Astrocyte (in vitro differentiated cells and primary cell): ENCODE measurements at regions not wholly inside any gene's neighbourhood (a gene's known extent, or its start where the extent isn't known, plus 50 kb on each side); places are given as distances from the start of the nearest gene placed in this dataset.

Source experiments
- CTCF ChIP-seq: IDR thresholded peaks from 2 replicates; pipeline ENCODE4 v1.5.1; 2011; ENCODE audit warnings: low read depth, mild to moderate bottlenecking, inconsistent platforms, low read length, moderate library complexity; ENCODE audit not compliant: insufficient read depth
- EZH2 ChIP-seq: IDR thresholded peaks from 2 replicates; pipeline ENCODE4 v1.6.1; 2012; ENCODE audit warnings: mild to moderate bottlenecking, low read length, inconsistent platforms; ENCODE audit not compliant: insufficient read depth

GRCh38 chr5:133708331-133708850 lies 96.0 kb upstream of the FSTL4 start:
- TF ChIP-seq EZH2, result no peak
- TF ChIP-seq CTCF, result no peak
